Nephron (organoid): ENCODE measurements at regions not wholly inside any gene's neighbourhood (a gene's known extent, or its start where the extent isn't known, plus 50 kb on each side); places are given as distances from the start of the nearest gene placed in this dataset.
"Not testable (repeated sequence)": the region's sequence is repeated elsewhere in the genome, so short reads cannot be mapped to it uniquely, and the experiment has no call there.

ENCODE experiments used
- H3K27ac Mint-ChIP-seq, 3 experiments: 2 replicates each; pipeline ENCODE4 v1.8.0; 2020; ENCODE audit warnings: mixed read lengths in 3 of 3, mild to moderate bottlenecking in 2 of 3, moderate library complexity in 1 of 3
- H3K27me3 Mint-ChIP-seq: 2 replicates; pipeline ENCODE4 v1.8.0; 2021; ENCODE audit warnings: low read depth, mild to moderate bottlenecking, moderate library complexity, mixed read lengths
- H3K36me3 Mint-ChIP-seq: 2 replicates; pipeline ENCODE4 v1.8.0; 2020; ENCODE audit warnings: low read depth, mixed read lengths
- H3K4me1 Mint-ChIP-seq: 2 replicates; pipeline ENCODE4 v1.8.0; 2020; ENCODE audit warnings: mixed read lengths
- H3K4me3 Mint-ChIP-seq, 3 experiments: 2 replicates each; pipeline ENCODE4 v1.8.0; 2020; ENCODE audit warnings: mild to moderate bottlenecking in 3 of 3, mixed read lengths in 3 of 3, moderate library complexity in 2 of 3
- H3K9me3 Mint-ChIP-seq: 2 replicates; pipeline ENCODE4 v1.8.0; 2020; ENCODE audit warnings: mixed read lengths
- CTCF ChIP-seq, 3 experiments: fragments of 200-600 bp; sonication (generic); IDR thresholded peaks; one replicate each; pipeline ENCODE4 v1.5.0; 2021; ENCODE audit warnings: antibody characterized with exemption in 3 of 3; ENCODE audit not compliant: unreplicated experiment in 3 of 3

GRCh38 chr19:22503524-22503923 is 81.4 kb upstream of the ZNF98 start:
- Mint-ChIP-seq H3K9me3 (peaks cover 63% of the 10 kb centered on the region), H3K27ac (no peak overlapping the region)

GRCh38 chr19:22502766-22503165 is 80.6 kb upstream of the ZNF98 start:
- no peaks in the 10 kb centered on the region for H3K27me3 Mint-ChIP-seq
- TF ChIP-seq CTCF (IDR thresholded peaks at IDR 0.05; ENCODE audit: unreplicated experiment in 3 of 3) = no peak
- H3K9me3 Mint-ChIP-seq = peaks cover 66% of the 10 kb centered on the region
- H3K27ac Mint-ChIP-seq = no peak overlapping the region
- no peak overlapping the region for H3K4me3 Mint-ChIP-seq
- H3K4me1 Mint-ChIP-seq = no peaks in the 10 kb centered on the region
- H3K36me3 Mint-ChIP-seq = peaks cover 3% of the 10 kb centered on the region

More at GRCh38 chr19:22503524-22503923, 81.4 kb upstream of the ZNF98 start:
- peaks cover 3% of the 10 kb centered on the region for H3K36me3 Mint-ChIP-seq
- no peak overlapping the region for H3K4me3 Mint-ChIP-seq
- H3K27me3 Mint-ChIP-seq = no peaks in the 10 kb centered on the region
- no peaks in the 10 kb centered on the region for H3K4me1 Mint-ChIP-seq
- TF ChIP-seq CTCF (IDR thresholded peaks at IDR 0.05; ENCODE audit: unreplicated experiment in 3 of 3) = no peak

- peaks cover 67% of the 10 kb centered on the region for H3K9me3 Mint-ChIP-seq
- not testable (repeated sequence) for H3K4me3 Mint-ChIP-seq, H3K27me3 Mint-ChIP-seq, H3K27ac Mint-ChIP-seq, H3K4me1 Mint-ChIP-seq, H3K36me3 Mint-ChIP-seq
Observed at GRCh38 chr19:22498831-22499430, 76.8 kb upstream of the ZNF98 start.

- no peaks in the 10 kb centered on the region for H3K27me3 Mint-ChIP-seq
- no peaks in the 10 kb centered on the region for H3K4me1 Mint-ChIP-seq
- no peak for TF ChIP-seq CTCF (IDR thresholded peaks at IDR 0.05; ENCODE audit: unreplicated experiment in 3 of 3)
- H3K9me3 Mint-ChIP-seq = peaks cover 55% of the 10 kb centered on the region
- H3K36me3 Mint-ChIP-seq = peaks cover 4% of the 10 kb centered on the region
- H3K4me3 Mint-ChIP-seq = no peak overlapping the region
- H3K27ac Mint-ChIP-seq = no peak overlapping the region
Observed at GRCh38 chr19:22491746-22492145, 69.6 kb upstream of the ZNF98 start.

- H3K36me3 Mint-ChIP-seq, H3K4me3 Mint-ChIP-seq, H3K27ac Mint-ChIP-seq, H3K4me1 Mint-ChIP-seq, H3K27me3 Mint-ChIP-seq: not testable (repeated sequence)
- peaks cover 32% of the 10 kb centered on the region for H3K9me3 Mint-ChIP-seq
Observed at GRCh38 chr19:22483514-22483913, 61.4 kb upstream of the ZNF98 start.

- peaks cover 50% of the 10 kb centered on the region for H3K9me3 Mint-ChIP-seq
- H3K27me3 Mint-ChIP-seq = no peaks in the 10 kb centered on the region
Observed at GRCh38 chr19:22472180-22472637, 50.1 kb upstream of the ZNF98 start.

More at GRCh38 chr19:22472180-22472637, 50.1 kb upstream of the ZNF98 start:
- Mint-ChIP-seq H3K4me1 (no peaks in the 10 kb centered on the region), H3K27ac (no peak overlapping the region), H3K36me3 (peaks cover 15% of the 10 kb centered on the region), H3K4me3 (no peak overlapping the region)
- no peak for TF ChIP-seq CTCF (IDR thresholded peaks at IDR 0.05; ENCODE audit: unreplicated experiment in 3 of 3)
